H9 (cell line): ENCODE measurements at regions not wholly inside any gene's neighbourhood (a gene's known extent, or its start where the extent isn't known, plus 50 kb on each side); places are given as distances from the start of the nearest gene placed in this dataset.

Source experiments
- DNase-seq: peaks from one replicate; pipeline ENCODE4 v3.0.0-alpha.2; 2017
- H2AFZ ChIP-seq: one replicate; pipeline ENCODE4 v1.6.1; 2013; ENCODE audit warnings: mild to moderate bottlenecking, low read length, control low read depth, moderate library complexity
- H2AK5ac ChIP-seq: 2 replicates; pipeline ENCODE4 v1.6.1; 2013; ENCODE audit warnings: low read length, control low read depth, mixed read lengths; ENCODE audit not compliant: insufficient read length
- H2BK120ac ChIP-seq: one replicate; pipeline ENCODE4 v1.6.1; 2013; ENCODE audit warnings: low read depth, mild to moderate bottlenecking, low read length, control low read depth, inconsistent platforms; ENCODE audit not compliant: poor library complexity, severe bottlenecking
- H2BK12ac ChIP-seq: 2 replicates; pipeline ENCODE4 v1.6.1; 2013; ENCODE audit warnings: low read length, control low read depth, mixed read lengths, low read depth; ENCODE audit not compliant: insufficient read length
- H2BK15ac ChIP-seq: 2 replicates; pipeline ENCODE4 v1.6.1; 2013; ENCODE audit warnings: low read depth, low read length, control low read depth
- H2BK20ac ChIP-seq: one replicate; pipeline ENCODE4 v1.6.1; 2013; ENCODE audit warnings: low read depth, mild to moderate bottlenecking, low read length, control low read depth, inconsistent platforms; ENCODE audit not compliant: poor library complexity, severe bottlenecking
- H2BK5ac ChIP-seq: 2 replicates; pipeline ENCODE4 v1.6.1; 2013; ENCODE audit warnings: low read length, control low read depth, mixed read lengths; ENCODE audit not compliant: insufficient read length
- H3K14ac ChIP-seq: 2 replicates; pipeline ENCODE4 v1.6.1; 2013; ENCODE audit warnings: low read length, control low read depth; ENCODE audit not compliant: insufficient read depth
- H3K18ac ChIP-seq: 2 replicates; pipeline ENCODE4 v1.6.1; 2013; ENCODE audit warnings: low read depth, mild to moderate bottlenecking, mixed read lengths, low read length, control low read depth; ENCODE audit not compliant: insufficient read length
- H3K23ac ChIP-seq: 2 replicates; pipeline ENCODE4 v1.6.1; 2013; ENCODE audit warnings: low read length, control low read depth, mixed read lengths, low read depth; ENCODE audit not compliant: insufficient read length
- H3K23me2 ChIP-seq: 2 replicates; pipeline ENCODE4 v1.6.1; 2013; ENCODE audit warnings: low read depth, mild to moderate bottlenecking, mixed read lengths, low read length, control low read depth; ENCODE audit not compliant: insufficient read length, poor library complexity, severe bottlenecking
- H3K27ac ChIP-seq: 2 replicates; pipeline ENCODE4 v1.5.1; 2013; ENCODE audit warnings: low read length, control low read depth, mixed read lengths, low read depth; ENCODE audit not compliant: insufficient read length
- H3K27me3 ChIP-seq: 2 replicates; pipeline ENCODE4 v1.6.1; 2013; ENCODE audit warnings: low read length, control low read depth, inconsistent platforms; ENCODE audit not compliant: insufficient read depth
- H3K4ac ChIP-seq: 2 replicates; pipeline ENCODE4 v1.6.1; 2013; ENCODE audit warnings: low read depth, mild to moderate bottlenecking, control low read depth, inconsistent platforms, low read length, moderate library complexity
- H3K4me1 ChIP-seq: 2 replicates; pipeline ENCODE4 v1.6.1; 2013; ENCODE audit warnings: low read length, control low read depth, inconsistent platforms; ENCODE audit not compliant: insufficient read depth
- H3K4me2 ChIP-seq: 2 replicates; pipeline ENCODE4 v1.6.1; 2013; ENCODE audit warnings: low read length, control low read depth, mixed read lengths; ENCODE audit not compliant: insufficient read length, insufficient read depth
- H3K56ac ChIP-seq: 2 replicates; pipeline ENCODE4 v1.6.1; 2013; ENCODE audit warnings: low read depth, mild to moderate bottlenecking, mixed read lengths, low read length, control low read depth; ENCODE audit not compliant: insufficient read length
- H3K79me1 ChIP-seq: 2 replicates; pipeline ENCODE4 v1.6.1; 2013; ENCODE audit warnings: low read depth, mild to moderate bottlenecking, moderate library complexity, low read length, control low read depth, inconsistent platforms; ENCODE audit not compliant: insufficient read depth, poor library complexity, severe bottlenecking
- H3K79me2 ChIP-seq: 2 replicates; pipeline ENCODE4 v1.6.1; 2013; ENCODE audit warnings: low read length, control low read depth, inconsistent platforms; ENCODE audit not compliant: insufficient read depth
- H3K9ac ChIP-seq: 2 replicates; pipeline ENCODE4 v1.6.1; 2013; ENCODE audit warnings: low read length, control low read depth, mixed read lengths; ENCODE audit not compliant: insufficient read length; ENCODE audit errors: extremely low read depth
- H3K9me3 ChIP-seq: one replicate; pipeline ENCODE4 v1.6.1; 2013; ENCODE audit warnings: low read depth, low read length, inconsistent platforms; ENCODE audit not compliant: control insufficient read depth
- H3T11ph ChIP-seq: one replicate; pipeline ENCODE4 v1.6.1; 2013; ENCODE audit warnings: mild to moderate bottlenecking, low read length, control low read depth, inconsistent platforms
- H4K20me1 ChIP-seq: one replicate; pipeline ENCODE4 v1.6.1; 2013; ENCODE audit not compliant: control insufficient read depth, insufficient read length, insufficient read depth
- H4K5ac ChIP-seq: 2 replicates; pipeline ENCODE4 v1.6.1; 2013; ENCODE audit warnings: low read depth, mild to moderate bottlenecking, mixed read lengths, low read length, control low read depth; ENCODE audit not compliant: insufficient read length
- H4K8ac ChIP-seq: replicated peaks from 2 replicates; pipeline ENCODE4 v1.6.1; 2013; ENCODE audit warnings: low read length, control low read depth, mixed read lengths, low read depth; ENCODE audit not compliant: insufficient read length
- H4K91ac ChIP-seq: 2 replicates; pipeline ENCODE4 v1.6.1; 2013; ENCODE audit warnings: low read depth, mild to moderate bottlenecking, moderate library complexity, mixed read lengths, low read length, control low read depth; ENCODE audit not compliant: insufficient read length
- H3K27ac Mint-ChIP-seq, 3 experiments: 2 replicates in 2 of 3; 3 replicates in 1 of 3; pipeline ENCODE4 v1.8.0; 2020 to 2021; ENCODE audit warnings: mixed read lengths in 3 of 3, mild to moderate bottlenecking in 1 of 3, moderate library complexity in 1 of 3
- H3K27me3 Mint-ChIP-seq: 2 replicates; pipeline ENCODE4 v1.8.0; 2021; ENCODE audit warnings: low read depth, mild to moderate bottlenecking, moderate library complexity, mixed read lengths
- H3K36me3 Mint-ChIP-seq, 3 experiments: 2 replicates in 2 of 3; 3 replicates in 1 of 3; pipeline ENCODE4 v1.8.0; 2020 to 2021; ENCODE audit warnings: low read depth in 3 of 3, mixed read lengths in 3 of 3; ENCODE audit not compliant: insufficient read depth in 1 of 3
- H3K4me1 Mint-ChIP-seq, 2 experiments: 2 replicates each; pipeline ENCODE4 v1.8.0; 2020; ENCODE audit warnings: mixed read lengths in 2 of 2
- H3K4me3 Mint-ChIP-seq, 2 experiments: 2 replicates in 1 of 2; 3 replicates in 1 of 2; pipeline ENCODE4 v1.8.0; 2020 to 2021; ENCODE audit warnings: mild to moderate bottlenecking in 2 of 2, mixed read lengths in 2 of 2, moderate library complexity in 1 of 2
- H3K9me3 Mint-ChIP-seq, 2 experiments: 2 replicates in 1 of 2; 3 replicates in 1 of 2; pipeline ENCODE4 v1.8.0; 2020; ENCODE audit warnings: mild to moderate bottlenecking in 2 of 2, mixed read lengths in 2 of 2, moderate library complexity in 1 of 2
- CTCF ChIP-seq: fragments of 200-600 bp; sonication (generic); conservative IDR thresholded peaks from 3 replicates; pipeline ENCODE4 v1.8.0; 2021; ENCODE audit warnings: antibody characterized with exemption, mild to moderate bottlenecking
- WGBS: extraction: QIAGEN DNeasy Blood & Tissue Kit; methylation state at CpG from one replicate; pipeline ENCODE4 v1.1.7; 2013; ENCODE audit warnings: missing lambda C conversion rate, low lambda C conversion rate, mixed read lengths; ENCODE audit not compliant: insufficient read length; ENCODE audit errors: extremely low coverage; 5-methylcytosine and 5-hydroxymethylcytosine counted together

GRCh38 chr5:163880302-163880701 lies 374.9 kb downstream of the MAT2B start:
- no peaks in the 10 kb centered on the region for H3K27me3 Mint-ChIP-seq
- Histone ChIP-seq H2BK20ac (no peak overlapping the region), H2BK120ac (no peak overlapping the region), H2AFZ (no peak overlapping the region), H3K18ac (no peak overlapping the region), H3K9ac (no peak overlapping the region), H2BK12ac (no peak overlapping the region), H3K79me1 (no peaks in the 10 kb centered on the region), H4K91ac (no peak overlapping the region), H4K20me1 (no peaks in the 10 kb centered on the region), H3K27me3 (no peaks in the 10 kb centered on the region), H3K56ac (no peak overlapping the region), H3K4me1 (no peaks in the 10 kb centered on the region), H2AK5ac (no peak overlapping the region), H3K9me3 (no peaks in the 10 kb centered on the region), H3K4ac (no peak overlapping the region), H3K23me2 (no peaks in the 10 kb centered on the region), H2BK15ac (no peak overlapping the region), H3T11ph (no peak overlapping the region), H2BK5ac (no peak overlapping the region), H3K14ac (no peak overlapping the region), H3K23ac (no peak overlapping the region), H4K5ac (no peak overlapping the region), H3K79me2 (no peaks in the 10 kb centered on the region), H3K4me2 (no peak overlapping the region), H4K8ac (no peak overlapping the region), H3K27ac (no peak overlapping the region)
- peaks cover 7 to 10% of the 10 kb centered on the region in 2 experiments for H3K4me1 Mint-ChIP-seq
- no peaks in the 10 kb centered on the region for H3K36me3 Mint-ChIP-seq
- no peak overlapping the region; a peak in 1 of 7 replicates for H3K27ac Mint-ChIP-seq
- WGBS = no CpG with 5 or more reads among the region's 2 CpGs
- TF ChIP-seq CTCF = no peak
- H3K9me3 Mint-ChIP-seq = no peaks in the 10 kb centered on the region
- no peak for DNase-seq
- no peak overlapping the region for H3K4me3 Mint-ChIP-seq
